Amniotic epithelial cell (primary cell): ENCODE measurements at regions not wholly inside any gene's neighbourhood (a gene's known extent, or its start where the extent isn't known, plus 50 kb on each side); places are given as distances from the start of the nearest gene placed in this dataset.

Experiments
- DNase-seq: peaks from one replicate; pipeline ENCODE4 v3.0.0-alpha.2; 2010; ENCODE audit warnings: low read depth

DNA sequence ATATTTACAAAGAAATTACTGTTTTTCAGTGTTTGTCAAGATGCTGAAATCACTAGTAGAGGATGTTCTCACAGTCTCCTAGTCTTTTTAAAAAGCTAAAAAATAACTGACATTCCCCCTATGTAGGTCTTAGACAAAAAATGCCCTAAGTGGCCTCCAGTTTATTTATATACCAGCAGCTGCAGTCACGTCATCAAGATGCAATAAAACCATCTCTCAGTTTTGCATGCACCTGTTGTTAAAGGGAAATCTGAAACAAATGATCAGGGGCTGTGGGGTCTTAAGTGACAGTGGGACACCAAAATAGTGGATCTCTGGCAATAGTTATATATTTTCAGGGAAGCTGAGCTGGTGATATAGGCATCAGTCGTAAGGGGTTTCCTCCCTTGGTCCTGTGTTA is 146.5 kb upstream of the ARPP21 start:
- no peak for DNase-seq

DNA sequence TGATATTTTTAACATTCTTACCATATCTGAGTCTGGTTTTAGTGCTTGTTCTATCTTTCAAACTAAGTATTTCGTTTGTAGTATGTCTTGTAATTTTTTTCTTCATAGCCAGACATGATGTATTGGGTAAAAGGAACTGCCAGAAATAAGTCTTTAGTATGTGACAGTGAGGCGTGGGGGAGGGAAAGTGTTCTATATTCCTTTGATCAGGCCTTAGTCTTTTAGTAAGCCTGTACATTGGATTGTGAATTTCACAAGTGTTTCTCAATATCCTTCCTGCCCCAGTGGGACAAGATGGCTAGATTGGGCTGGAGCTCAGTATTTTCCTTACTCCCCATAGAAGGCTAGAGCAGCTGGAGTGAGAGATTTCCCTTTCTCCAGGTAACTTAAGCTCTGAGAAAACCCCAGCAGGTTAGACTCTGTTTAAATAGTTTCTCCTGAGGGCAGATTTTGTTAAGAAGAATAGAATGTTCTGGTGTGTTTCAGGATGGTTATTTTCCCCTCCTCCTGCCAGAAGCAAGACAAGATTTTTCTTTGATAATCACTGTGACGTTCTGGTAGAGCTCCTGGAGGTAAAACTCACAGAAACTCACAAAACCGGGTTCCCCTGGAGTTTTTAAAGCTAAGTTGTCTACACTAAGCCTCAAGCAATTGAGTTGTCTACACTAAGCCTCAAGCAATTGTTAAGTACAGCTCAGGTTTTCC is 140.7 kb upstream of the ARPP21 start:
- DNase-seq = no peak

DNA sequence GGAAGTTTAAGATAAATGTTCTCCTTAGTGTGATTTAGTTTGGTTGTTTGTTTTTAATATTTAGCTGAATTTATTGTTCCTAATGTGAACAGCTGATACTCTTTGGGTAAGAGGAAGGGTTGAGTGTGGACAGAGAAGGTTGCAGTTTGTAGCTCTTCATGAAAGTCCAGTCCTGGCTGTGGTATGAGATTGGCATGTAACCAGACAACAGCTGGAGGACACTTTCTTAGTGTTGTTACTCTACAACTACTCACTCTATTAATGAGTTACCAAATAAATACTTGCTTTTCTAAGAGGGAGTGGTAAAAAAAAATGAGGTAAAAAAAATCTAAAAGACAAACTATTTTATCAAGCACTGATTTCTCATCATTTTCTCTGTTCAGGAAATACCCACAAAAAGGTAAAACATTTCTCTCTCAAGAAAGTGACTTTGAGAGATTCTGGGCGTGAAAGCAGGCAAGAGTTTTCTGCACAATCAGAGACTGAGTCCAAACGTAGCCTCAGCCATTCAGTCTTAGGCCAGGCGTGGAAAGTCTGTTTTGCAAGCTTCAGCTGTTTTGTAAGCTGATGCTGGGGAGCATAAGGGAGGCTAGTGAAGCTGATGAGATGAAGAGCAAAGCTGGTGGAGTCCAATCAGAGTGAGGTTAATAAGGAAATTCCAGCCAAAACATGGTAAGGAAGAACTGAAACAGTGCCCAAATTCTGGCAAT is 138.5 kb upstream of the ARPP21 start:
- no peak for DNase-seq

DNA sequence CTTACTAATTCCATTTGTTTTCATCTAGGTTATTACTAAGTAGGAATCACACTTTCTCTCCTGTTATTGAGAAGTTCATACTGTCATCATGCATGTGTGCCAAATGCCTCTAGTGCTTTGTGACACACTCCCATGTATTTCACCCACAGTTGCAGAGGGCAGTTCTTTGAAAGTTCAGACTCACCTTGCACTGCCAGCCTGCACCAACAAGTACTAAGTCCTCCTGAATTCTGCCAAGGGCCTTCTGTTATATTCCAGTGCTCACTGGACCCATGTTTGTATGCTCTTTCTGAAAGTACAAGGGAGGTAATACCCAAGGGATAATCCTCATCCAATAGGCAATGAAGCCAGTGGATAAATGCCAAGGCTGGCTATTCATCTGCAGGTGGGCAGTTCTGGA is 136.6 kb upstream of the ARPP21 start:
- no peak for DNase-seq

DNA sequence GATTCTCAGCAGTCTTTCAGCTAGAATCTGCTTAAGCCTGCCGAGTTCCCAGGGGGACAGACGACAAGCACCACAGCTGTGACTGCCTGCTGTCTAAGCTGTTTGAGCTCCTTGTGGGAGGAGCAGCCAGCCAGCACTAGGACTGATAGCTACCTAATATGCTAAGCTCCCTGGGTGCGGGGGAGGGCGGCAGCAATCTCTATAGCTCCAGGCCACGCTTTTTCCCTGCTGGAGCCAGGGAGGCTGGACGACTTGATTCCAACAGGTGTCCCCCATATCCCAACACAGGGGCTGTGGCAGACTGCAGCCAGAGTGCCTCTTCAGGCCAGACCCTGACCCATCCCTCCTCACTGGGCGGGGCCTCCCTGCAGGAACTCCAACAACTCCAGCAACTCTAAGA is 134.1 kb upstream of the ARPP21 start:
- no peak for DNase-seq

DNA sequence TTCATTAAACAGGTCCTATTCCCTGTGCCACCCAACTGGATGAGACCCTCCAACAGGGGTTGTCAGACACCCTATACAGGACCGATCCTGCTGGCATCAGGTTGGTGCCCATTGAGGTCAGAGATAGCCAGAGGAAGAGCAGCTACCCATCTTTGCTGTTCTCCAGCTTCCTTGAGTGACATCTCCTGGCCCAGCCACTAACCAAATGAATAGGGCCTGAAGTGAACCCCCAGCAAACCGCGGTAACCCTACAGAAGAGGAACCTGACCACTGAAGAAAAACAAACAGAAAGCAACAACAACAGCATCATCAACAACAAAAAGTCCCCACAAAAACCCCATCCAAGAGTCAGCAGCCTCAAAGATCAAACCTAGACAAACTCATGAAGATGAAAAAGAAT is 133.6 kb upstream of the ARPP21 start:
- DNase-seq = no peak

DNA sequence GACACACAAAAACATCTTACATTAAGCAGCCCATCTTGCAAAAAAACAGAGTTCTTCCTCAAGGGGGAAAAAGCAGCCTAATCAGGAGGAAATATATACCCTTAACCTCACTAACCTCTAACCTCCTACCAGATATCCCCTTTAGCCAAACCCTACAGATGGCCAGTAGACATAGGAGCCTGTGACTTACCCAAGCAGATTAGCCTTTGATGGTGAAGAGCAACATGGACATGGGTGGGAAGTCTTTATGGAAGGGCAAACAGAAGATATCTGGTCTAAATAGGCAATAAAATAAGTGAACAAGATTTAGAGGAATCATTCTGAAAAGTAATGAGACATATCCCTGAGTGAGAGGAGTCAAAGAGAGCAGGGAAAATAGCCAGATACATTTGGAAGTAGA is 119.4 kb upstream of the ARPP21 start:
- DNase-seq = no peak

DNA sequence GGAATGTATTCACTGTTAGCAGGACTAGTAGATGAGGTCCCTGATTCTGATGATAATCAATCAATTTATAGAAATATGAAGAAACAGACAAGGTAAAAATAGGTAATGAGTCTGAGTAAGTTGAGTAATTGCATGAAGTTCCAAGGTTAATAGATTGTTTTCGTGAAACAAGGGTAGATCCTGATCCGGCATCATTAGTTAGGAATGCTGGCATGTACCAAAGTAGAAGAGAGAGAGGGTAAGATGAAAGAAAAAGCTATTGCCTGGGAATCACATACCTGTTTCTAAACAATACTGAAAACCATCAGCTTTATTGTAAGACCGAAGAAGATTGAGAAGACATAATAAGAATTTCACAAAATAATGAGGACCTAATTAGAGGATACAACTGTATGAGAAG is 118.1 kb upstream of the ARPP21 start:
- DNase-seq = no peak

DNA sequence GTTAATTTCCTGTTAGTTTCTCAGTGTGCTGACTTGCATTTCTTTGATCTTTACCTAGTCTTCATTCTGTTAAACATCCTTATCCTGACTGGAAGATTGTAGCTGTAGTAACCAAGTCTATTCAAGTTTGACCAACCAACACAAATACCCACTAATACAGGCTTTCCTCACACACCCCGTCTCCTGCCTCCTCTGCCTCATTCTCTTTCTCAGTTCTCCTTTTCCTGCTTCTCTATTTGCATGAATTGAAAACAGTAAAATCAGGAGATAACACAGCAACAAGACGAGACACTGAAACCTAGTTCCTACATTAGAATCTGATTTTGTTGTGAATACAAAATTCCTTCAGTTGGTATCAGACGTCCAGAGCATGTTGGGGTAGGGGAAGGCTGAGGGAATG is 116.9 kb upstream of the ARPP21 start:
- no peak for DNase-seq

DNA sequence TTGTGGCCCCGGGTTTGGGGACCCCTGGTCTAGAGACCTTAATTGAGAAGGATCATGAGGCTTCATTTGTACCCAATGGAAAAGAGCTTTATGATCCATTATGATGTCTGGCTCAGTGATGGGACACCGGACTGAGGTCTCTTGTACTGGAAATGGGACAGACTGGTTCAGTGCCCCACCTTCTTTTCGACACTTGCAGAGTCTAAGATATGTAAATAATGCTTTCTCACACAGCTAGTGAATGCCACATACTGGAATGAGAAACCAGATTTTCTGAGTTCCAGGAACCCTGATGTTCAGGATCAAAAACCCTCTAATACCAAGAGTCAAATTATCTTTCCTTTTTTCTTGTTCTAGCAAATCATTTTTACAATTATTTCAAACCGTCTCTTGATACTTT is 116.3 kb upstream of the ARPP21 start:
- no peak for DNase-seq

DNA sequence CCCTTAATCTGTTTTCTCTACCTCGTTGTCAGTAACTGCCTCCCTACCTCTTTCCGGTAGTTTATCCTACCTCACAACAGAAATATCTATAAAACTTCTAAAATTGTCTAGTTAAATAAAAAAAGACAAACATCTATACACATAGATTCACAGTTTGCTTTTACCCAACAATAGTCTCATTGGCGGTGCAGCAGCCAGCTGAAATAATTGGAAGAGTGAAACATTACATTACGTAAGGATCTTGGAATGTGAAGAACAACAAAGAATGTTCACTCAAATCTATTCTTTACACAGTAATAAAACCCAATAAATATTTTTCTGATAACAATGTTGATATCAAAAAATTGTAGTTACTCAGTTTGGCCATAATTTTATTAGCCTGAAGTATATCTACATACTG is 115.5 kb upstream of the ARPP21 start:
- no peak for DNase-seq

DNA sequence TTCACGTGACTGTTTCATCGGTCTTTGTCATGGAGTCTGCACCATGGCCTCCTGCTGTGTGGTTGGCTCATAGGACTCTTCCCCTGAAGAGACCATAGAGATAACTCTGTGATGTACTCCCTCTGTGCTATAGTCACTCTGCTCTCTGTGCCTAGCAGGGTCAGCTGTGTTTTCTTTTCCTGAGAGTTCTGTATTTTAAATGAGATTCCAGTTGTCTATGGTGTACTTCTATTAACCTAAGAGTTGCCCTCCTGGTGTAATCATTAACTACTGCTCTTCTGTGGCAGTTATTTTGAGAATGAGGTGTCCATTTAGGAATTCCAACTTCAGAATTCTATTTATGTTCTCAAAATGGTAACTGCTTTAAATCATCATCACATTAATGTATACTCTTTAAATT is 114.5 kb upstream of the ARPP21 start:
- DNase-seq = no peak

DNA sequence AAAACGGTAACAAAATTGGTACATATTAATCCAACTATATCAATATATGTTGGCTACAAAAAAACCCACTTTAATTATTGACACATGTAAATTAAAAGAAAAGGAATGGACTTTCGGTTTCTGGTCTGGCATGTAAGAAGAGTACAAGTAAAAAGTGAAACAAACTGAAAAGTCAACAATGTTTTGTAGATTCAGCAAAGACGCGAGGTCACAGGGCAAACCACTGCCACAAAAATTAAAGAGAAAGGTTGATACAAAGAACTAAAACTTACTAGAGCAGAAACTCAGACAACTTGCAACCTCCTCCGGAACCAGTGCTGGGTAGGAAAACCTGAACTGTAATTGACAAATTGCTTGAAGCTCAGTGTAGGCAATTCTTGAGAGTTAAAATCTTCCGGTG is 110.6 kb upstream of the ARPP21 start:
- DNase-seq = no peak

DNA sequence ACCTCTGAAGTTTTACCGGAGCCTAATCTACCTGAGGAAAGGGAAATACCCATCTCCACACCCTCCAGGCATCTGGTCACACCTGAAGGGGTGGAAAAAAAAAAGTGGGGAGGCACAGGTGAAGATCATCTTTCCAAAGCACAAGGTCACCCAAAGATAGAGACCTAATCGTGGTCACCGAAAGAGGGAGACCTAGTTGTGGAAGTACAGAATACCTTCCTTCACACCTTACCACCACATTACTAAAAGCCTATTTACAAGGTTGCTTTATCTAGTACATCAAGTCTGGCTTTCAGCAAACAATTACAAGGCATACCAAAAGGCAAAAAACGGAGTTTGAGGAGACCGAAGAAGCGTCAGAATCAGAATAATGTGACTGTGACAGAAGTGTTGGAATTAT is 110.0 kb upstream of the ARPP21 start:
- DNase-seq = no peak

DNA sequence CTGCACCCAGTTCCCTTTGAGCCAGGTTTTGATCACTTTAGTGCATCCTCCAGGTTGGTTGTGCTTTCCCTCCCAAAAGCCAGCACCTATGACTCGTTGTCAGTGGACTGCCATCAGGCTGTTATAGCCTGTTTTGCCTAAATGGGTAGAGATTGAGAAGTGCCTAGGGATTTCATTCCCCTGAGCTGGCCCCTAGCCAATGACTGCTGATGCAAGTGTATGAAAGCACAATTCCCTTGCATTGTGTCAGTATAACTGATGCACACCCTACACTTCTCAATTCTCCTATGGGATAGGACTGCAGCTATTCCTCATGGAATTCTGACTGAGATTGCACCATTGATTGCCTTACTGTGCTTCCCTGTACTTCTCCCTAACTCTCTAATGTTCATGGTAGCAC is 102.1 kb upstream of the ARPP21 start:
- no peak for DNase-seq

DNA sequence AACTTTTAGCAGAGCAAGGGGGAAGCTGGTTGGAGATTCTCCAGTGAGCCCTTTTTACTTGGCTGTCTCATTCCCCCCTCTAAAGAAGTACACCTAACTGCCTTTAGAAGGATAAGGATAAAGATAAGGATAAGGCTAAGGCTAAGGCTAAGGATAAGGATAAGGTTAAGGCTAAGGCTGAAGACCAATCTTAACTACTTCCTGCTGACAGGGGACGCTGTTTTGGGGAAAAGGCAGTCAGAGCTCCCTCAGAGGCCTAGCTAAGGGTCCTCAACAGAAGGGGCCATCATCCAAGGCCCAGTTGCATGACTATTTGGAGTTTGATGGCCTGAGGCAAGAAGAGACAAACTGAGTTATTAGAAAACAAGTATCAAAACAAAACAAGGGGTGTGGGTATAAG is 94.3 kb upstream of the ARPP21 start:
- no peak for DNase-seq

DNA sequence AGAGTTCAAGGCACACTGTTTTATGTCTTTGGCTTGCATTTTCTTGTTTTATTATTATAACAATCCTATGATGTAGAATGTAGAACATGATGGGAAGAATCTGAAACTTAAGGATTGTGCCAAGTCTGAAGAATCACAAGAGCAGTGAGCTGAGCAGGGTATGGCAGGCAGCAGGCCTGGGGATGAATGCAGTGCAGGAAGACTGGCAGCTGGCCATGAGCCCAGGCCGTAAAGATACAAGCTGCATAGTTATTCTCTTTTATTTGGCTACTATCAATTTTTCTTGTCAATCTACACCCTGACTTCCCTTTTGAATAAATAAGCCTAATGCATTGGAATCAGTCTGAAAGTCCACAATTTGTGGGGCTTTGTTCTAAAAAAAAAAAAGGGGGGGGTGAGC is 89.6 kb upstream of the ARPP21 start:
- no peak for DNase-seq

DNA sequence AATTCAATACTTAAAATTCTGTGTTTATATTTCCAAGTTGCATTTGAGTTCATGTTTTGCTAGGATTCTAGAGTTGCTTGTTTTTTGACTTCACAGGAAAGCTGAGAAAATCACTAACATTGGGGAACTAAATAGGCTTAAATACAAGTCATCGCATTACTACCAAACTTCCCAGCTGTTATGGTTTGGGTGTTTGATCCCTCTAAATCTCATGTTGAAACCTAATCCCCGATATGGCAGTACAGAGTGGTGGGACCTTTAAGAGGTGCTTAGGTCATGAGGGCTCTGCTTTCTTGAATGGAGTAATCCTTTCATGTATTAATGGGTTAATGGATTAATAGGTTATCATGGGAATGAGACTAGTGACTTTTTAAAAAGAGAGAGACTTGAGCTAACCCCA is 77.2 kb upstream of the ARPP21 start:
- DNase-seq = no peak

DNA sequence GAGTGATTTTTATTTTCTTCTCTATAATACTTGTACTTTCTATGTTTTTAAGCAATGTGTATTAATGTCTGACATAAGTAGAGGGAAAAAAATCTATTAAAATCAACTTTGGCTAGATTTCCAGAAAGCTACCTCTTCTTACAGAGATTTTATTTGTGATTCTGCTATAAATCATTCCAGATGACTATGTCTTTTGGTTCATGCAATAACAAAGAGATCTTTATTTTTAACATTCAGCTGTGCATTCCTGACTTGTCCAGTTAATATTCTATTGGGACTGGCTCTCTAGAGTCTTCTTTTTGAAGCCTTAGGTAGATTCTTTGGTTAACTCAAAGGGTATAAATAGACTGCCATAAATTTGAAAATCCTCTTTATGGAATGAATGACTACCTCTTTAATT is 74.3 kb upstream of the ARPP21 start:
- DNase-seq = no peak
